ENCODE measurements at regions not wholly inside any gene's neighbourhood (a gene's known extent, or its start where the extent isn't known, plus 50 kb on each side); places are given as distances from the start of the nearest gene placed in this dataset.

- Histone ChIP-seq H3K36me3 (ENCODE audit: insufficient read depth, low read length) (no peaks in the 10 kb centered on the region), H3F3A (ENCODE audit: insufficient read depth, low read length, poor library complexity, severe bottlenecking) (no peaks in the 10 kb centered on the region), H3K27me3 (ENCODE audit: insufficient read depth, low read depth, low read length) (no peaks in the 10 kb centered on the region), H3K4me2 (ENCODE audit: low read length) (no peak overlapping the region), H2AFZ (ENCODE audit: low read depth, low read length) (no peak overlapping the region), H3K27ac (ENCODE audit: low read length) (no peak overlapping the region), H4K20me1 (ENCODE audit: insufficient read depth) (no peaks in the 10 kb centered on the region), H3K9ac (ENCODE audit: low read length) (no peak overlapping the region), H3K79me2 (replicated peaks; ENCODE audit: insufficient read depth, low read length) (no peaks in the 10 kb centered on the region), H3K4me3 (ENCODE audit: low read length) (no peak overlapping the region), H3K9me3 (ENCODE audit: low read length) (no peaks in the 10 kb centered on the region), H3K9me2 (ENCODE audit: insufficient read depth, low read length) (no peaks in the 10 kb centered on the region)
- TF ChIP-seq SMC3 (conservative IDR thresholded peaks at IDR 0.05; ENCODE audit: poor library complexity) (no peak), EP300 (conservative IDR thresholded peaks at IDR 0.05; ENCODE audit: poor library complexity, severe bottlenecking) (no peak), REST (IDR thresholded peaks at IDR 0.05; ENCODE audit: borderline replicate concordance) (no peak), RAD21 (conservative IDR thresholded peaks at IDR 0.05) (no peak), EZH2 (IDR thresholded peaks at IDR 0.05; ENCODE audit: borderline replicate concordance, insufficient read depth, low read length, poor library complexity, severe bottlenecking) (no peak), POLR2AphosphoS5 (IDR thresholded peaks at IDR 0.05) (no peak), TAF1 (IDR thresholded peaks at IDR 0.05; ENCODE audit: low read depth) (no peak), MXI1 (conservative IDR thresholded peaks at IDR 0.05; ENCODE audit: poor library complexity, severe bottlenecking) (no peak)
- TF ChIP-seq, protein P1, sequence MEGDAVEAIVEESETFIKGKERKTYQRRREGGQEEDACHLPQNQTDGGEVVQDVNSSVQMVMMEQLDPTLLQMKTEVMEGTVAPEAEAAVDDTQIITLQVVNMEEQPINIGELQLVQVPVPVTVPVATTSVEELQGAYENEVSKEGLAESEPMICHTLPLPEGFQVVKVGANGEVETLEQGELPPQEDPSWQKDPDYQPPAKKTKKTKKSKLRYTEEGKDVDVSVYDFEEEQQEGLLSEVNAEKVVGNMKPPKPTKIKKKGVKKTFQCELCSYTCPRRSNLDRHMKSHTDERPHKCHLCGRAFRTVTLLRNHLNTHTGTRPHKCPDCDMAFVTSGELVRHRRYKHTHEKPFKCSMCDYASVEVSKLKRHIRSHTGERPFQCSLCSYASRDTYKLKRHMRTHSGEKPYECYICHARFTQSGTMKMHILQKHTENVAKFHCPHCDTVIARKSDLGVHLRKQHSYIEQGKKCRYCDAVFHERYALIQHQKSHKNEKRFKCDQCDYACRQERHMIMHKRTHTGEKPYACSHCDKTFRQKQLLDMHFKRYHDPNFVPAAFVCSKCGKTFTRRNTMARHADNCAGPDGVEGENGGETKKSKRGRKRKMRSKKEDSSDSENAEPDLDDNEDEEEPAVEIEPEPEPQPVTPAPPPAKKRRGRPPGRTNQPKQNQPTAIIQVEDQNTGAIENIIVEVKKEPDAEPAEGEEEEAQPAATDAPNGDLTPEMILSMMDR (IDR thresholded peaks at IDR 0.05; ENCODE audit: poor library complexity, severe bottlenecking): no peak
Measured at GRCh38 chr14:101233808-101234207, 327.5 kb upstream of the DIO3 start.

DNA sequence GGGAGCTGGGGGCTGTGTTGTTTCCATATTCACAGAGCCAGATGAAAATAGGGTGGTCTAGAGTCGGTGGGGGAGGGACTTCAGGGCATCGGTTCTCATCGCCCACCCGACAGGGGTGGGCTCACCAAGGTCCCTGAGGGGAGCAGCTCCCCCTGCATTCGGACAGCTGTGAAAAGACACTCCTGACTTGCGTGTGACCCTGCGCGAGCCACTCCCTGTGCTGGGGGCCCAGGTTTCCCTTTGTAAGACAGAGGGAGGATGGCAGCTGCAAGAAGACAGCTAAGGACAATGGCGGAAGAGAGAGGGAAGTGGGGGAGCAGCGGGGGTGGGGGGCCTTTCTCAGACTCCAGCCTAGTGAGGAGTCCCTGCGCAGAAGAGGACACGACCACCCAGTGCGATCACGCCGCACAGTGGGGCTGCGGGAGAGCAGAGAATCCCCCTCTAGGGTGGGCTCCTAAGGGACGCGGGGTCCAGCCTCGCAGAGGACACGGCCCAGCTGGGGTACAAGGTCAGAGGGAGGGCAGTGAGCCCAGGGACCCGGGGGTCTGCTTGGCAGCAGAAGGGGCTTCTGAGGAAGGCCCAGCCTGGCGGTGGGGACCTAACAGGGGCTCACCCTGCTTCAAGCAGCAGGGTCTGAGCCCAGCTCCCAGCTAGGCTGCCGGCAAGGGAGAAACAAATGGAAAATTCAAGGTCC is 326.9 kb upstream of the DIO3 start:
- Histone ChIP-seq H3K27me3 (ENCODE audit: insufficient read depth, low read depth, low read length) (no peaks in the 10 kb centered on the region), H3K27ac (ENCODE audit: low read length) (no peak overlapping the region), H3F3A (ENCODE audit: insufficient read depth, low read length, poor library complexity, severe bottlenecking) (no peaks in the 10 kb centered on the region), H3K4me3 (ENCODE audit: low read length) (no peak overlapping the region), H4K20me1 (ENCODE audit: insufficient read depth) (no peaks in the 10 kb centered on the region), H3K9me2 (ENCODE audit: insufficient read depth, low read length) (no peaks in the 10 kb centered on the region), H3K9ac (ENCODE audit: low read length) (no peak overlapping the region), H3K36me3 (ENCODE audit: insufficient read depth, low read length) (no peaks in the 10 kb centered on the region), H3K9me3 (ENCODE audit: low read length) (no peaks in the 10 kb centered on the region), H2AFZ (ENCODE audit: low read depth, low read length) (no peak overlapping the region), H3K79me2 (replicated peaks; ENCODE audit: insufficient read depth, low read length) (no peaks in the 10 kb centered on the region), H3K4me2 (ENCODE audit: low read length) (no peak overlapping the region)
- TF ChIP-seq POLR2AphosphoS5 (IDR thresholded peaks at IDR 0.05): no peak
- TF ChIP-seq EZH2 (IDR thresholded peaks at IDR 0.05; ENCODE audit: borderline replicate concordance, insufficient read depth, low read length, poor library complexity, severe bottlenecking): no peak
- TF ChIP-seq RAD21 (conservative IDR thresholded peaks at IDR 0.05): no peak
- TF ChIP-seq MXI1 (conservative IDR thresholded peaks at IDR 0.05; ENCODE audit: poor library complexity, severe bottlenecking): no peak
- TF ChIP-seq, protein P1 (IDR thresholded peaks at IDR 0.05; ENCODE audit: poor library complexity, severe bottlenecking): no peak
- no peak for TF ChIP-seq REST (IDR thresholded peaks at IDR 0.05; ENCODE audit: borderline replicate concordance)
- no peak for TF ChIP-seq EP300 (conservative IDR thresholded peaks at IDR 0.05; ENCODE audit: poor library complexity, severe bottlenecking)
- TF ChIP-seq TAF1 (IDR thresholded peaks at IDR 0.05; ENCODE audit: low read depth): no peak
- TF ChIP-seq SMC3 (conservative IDR thresholded peaks at IDR 0.05; ENCODE audit: poor library complexity): no peak

All from neural cell (in vitro differentiated cells).